Progenitor cell of endocrine pancreas (in vitro differentiated cells): ENCODE measurements at regions not wholly inside any gene's neighbourhood (a gene's known extent, or its start where the extent isn't known, plus 50 kb on each side); places are given as distances from the start of the nearest gene placed in this dataset.

Source experiments
- DNase-seq: peaks from one replicate; pipeline ENCODE4 v3.0.0; 2021; ENCODE audit warnings: low spot score; ENCODE audit not compliant: unreplicated experiment
- H3K27ac Mint-ChIP-seq: 2 replicates; pipeline ENCODE4 v1.8.0; 2021; ENCODE audit warnings: mild to moderate bottlenecking, moderate library complexity, mixed read lengths
- H3K27me3 Mint-ChIP-seq: 2 replicates; pipeline ENCODE4 v1.8.0; 2021; ENCODE audit warnings: mixed read lengths
- H3K36me3 Mint-ChIP-seq: 2 replicates; pipeline ENCODE4 v1.8.0; 2022; ENCODE audit warnings: mixed read lengths; ENCODE audit not compliant: insufficient read depth
- H3K4me1 Mint-ChIP-seq: 2 replicates; pipeline ENCODE4 v1.8.0; 2021; ENCODE audit warnings: low read depth, mixed read lengths
- H3K4me3 Mint-ChIP-seq: 2 replicates; pipeline ENCODE4 v1.8.0; 2021; ENCODE audit warnings: low read depth, mild to moderate bottlenecking, moderate library complexity, mixed read lengths
- H3K9me3 Mint-ChIP-seq: 2 replicates; pipeline ENCODE4 v1.8.0; 2021; ENCODE audit warnings: low read depth, mixed read lengths
- CTCF ChIP-seq: fragments of 200-600 bp; sonication (generic); IDR thresholded peaks from one replicate; pipeline ENCODE4 v1.5.0; 2021; ENCODE audit warnings: antibody characterized with exemption, mild to moderate bottlenecking; ENCODE audit not compliant: unreplicated experiment

GRCh38 chr3:157938154-157938779 is 168.0 kb downstream of the SHOX2 start:
- Mint-ChIP-seq H3K4me1 (peaks cover 26% of the 10 kb centered on the region), H3K4me3 (no peak overlapping the region), H3K27me3 (peaks cover 5% of the 10 kb centered on the region), H3K36me3 (no peaks in the 10 kb centered on the region), H3K27ac (no peak overlapping the region), H3K9me3 (no peaks in the 10 kb centered on the region)
- no peak for DNase-seq
- TF ChIP-seq CTCF = no peak

GRCh38 chr3:157931517-157931916 is 174.7 kb downstream of the SHOX2 start:
- H3K27ac Mint-ChIP-seq = no peak overlapping the region
- no peaks in the 10 kb centered on the region for H3K36me3 Mint-ChIP-seq
- TF ChIP-seq CTCF = no peak
- H3K27me3 Mint-ChIP-seq = peaks cover 5% of the 10 kb centered on the region
- H3K4me1 Mint-ChIP-seq = peaks cover 22% of the 10 kb centered on the region
- H3K9me3 Mint-ChIP-seq = no peaks in the 10 kb centered on the region
- DNase-seq = no peak
- no peak overlapping the region for H3K4me3 Mint-ChIP-seq

GRCh38 chr3:157930000-157930780 is 176.0 kb downstream of the SHOX2 start:
- peak overlapping the region; percentile 15 for H3K27ac Mint-ChIP-seq
- H3K9me3 Mint-ChIP-seq = peaks cover 5% of the 10 kb centered on the region
- DNase-seq = no peak
- no peak overlapping the region for H3K4me3 Mint-ChIP-seq
- no peak for TF ChIP-seq CTCF
- H3K4me1 Mint-ChIP-seq = peaks cover 18% of the 10 kb centered on the region
- no peaks in the 10 kb centered on the region for H3K27me3 Mint-ChIP-seq
- no peaks in the 10 kb centered on the region for H3K36me3 Mint-ChIP-seq

GRCh38 chr3:157926822-157927221 is 179.4 kb downstream of the SHOX2 start:
- Mint-ChIP-seq H3K36me3 (no peaks in the 10 kb centered on the region), H3K27ac (no peak overlapping the region), H3K4me1 (peaks cover 18% of the 10 kb centered on the region), H3K4me3 (no peak overlapping the region), H3K27me3 (no peaks in the 10 kb centered on the region), H3K9me3 (peaks cover 7% of the 10 kb centered on the region)
- TF ChIP-seq CTCF = no peak
- DNase-seq = no peak

- peaks cover 7% of the 10 kb centered on the region for H3K9me3 Mint-ChIP-seq
- TF ChIP-seq CTCF = no peak
- no peaks in the 10 kb centered on the region for H3K36me3 Mint-ChIP-seq
- DNase-seq = no peak
- H3K4me1 Mint-ChIP-seq = peaks cover 4% of the 10 kb centered on the region
- no peak overlapping the region for H3K4me3 Mint-ChIP-seq
- no peak overlapping the region for H3K27ac Mint-ChIP-seq
- no peaks in the 10 kb centered on the region for H3K27me3 Mint-ChIP-seq
Observed at GRCh38 chr3:157922614-157923013, 183.6 kb downstream of the SHOX2 start.
